IMR-90 (cell line): ENCODE measurements at regions not wholly inside any gene's neighbourhood (a gene's known extent, or its start where the extent isn't known, plus 50 kb on each side); places are given as distances from the start of the nearest gene placed in this dataset.

Source experiments
- ATAC-seq: fragments of 200-7000 bp; cut with Tn5 transposase; 2 replicates; pipeline ENCODE4 v1.9.1; 2020; ENCODE audit warnings: low read depth, mild to moderate bottlenecking, moderate library complexity
- BruUV-seq: library from RNA; stranded (reverse); fragments of 400-500 nt; replicated peaks from 2 replicates; lab custom pipeline; 2021; lab: Mats Ljungman, UMichigan
- CTCF ChIA-PET: fragments of 300-600 bp; formaldehyde crosslinking; extraction: SDS; loops from one replicate; lab custom pipeline; 2021; ENCODE audit warnings: antibody characterized with exemption; lab: Yijun Ruan, JAX
- POLR2A ChIA-PET: fragments of 300-600 bp; sonication (Branson Sonifier 250); formaldehyde crosslinking; loops from one replicate; lab custom pipeline; 2022; ENCODE audit warnings: antibody characterized with exemption; ENCODE audit not compliant: unreplicated experiment; lab: Charles Lee
- DNase-seq: peaks from one replicate; pipeline ENCODE4 v3.0.0; 2013
- H2AFZ ChIP-seq: replicated peaks from 2 replicates; pipeline ENCODE3; 2013; ENCODE audit warnings: low read length, mild to moderate bottlenecking; ENCODE audit not compliant: poor library complexity
- H2AK5ac ChIP-seq: 2 replicates; pipeline ENCODE4 v1.6.1; 2013; ENCODE audit warnings: low read depth, low read length, inconsistent platforms
- H2AK9ac ChIP-seq: replicated peaks from 2 replicates; pipeline ENCODE3; 2013; ENCODE audit warnings: mild to moderate bottlenecking, low read depth, low read length, moderate library complexity; ENCODE audit not compliant: poor library complexity
- H2BK120ac ChIP-seq: 2 replicates; pipeline ENCODE4 v1.6.1; 2013; ENCODE audit warnings: low read depth, low read length, inconsistent platforms
- H2BK15ac ChIP-seq: 3 replicates; pipeline ENCODE4 v1.6.1; 2013; ENCODE audit warnings: low read depth, low read length, inconsistent platforms
- H2BK20ac ChIP-seq: 2 replicates; pipeline ENCODE4 v1.6.1; 2013; ENCODE audit warnings: low read depth, mild to moderate bottlenecking, inconsistent platforms, low read length, moderate library complexity
- H2BK5ac ChIP-seq: 2 replicates; pipeline ENCODE4 v1.6.1; 2013; ENCODE audit warnings: mild to moderate bottlenecking, low read depth, low read length, inconsistent platforms; ENCODE audit not compliant: poor library complexity, severe bottlenecking
- H3K14ac ChIP-seq: replicated peaks from 2 replicates; pipeline ENCODE4 v1.6.1; 2013; ENCODE audit warnings: low read depth, low read length, inconsistent platforms
- H3K18ac ChIP-seq: 2 replicates; pipeline ENCODE4 v1.6.1; 2013; ENCODE audit warnings: low read depth, low read length, control low read depth
- H3K23ac ChIP-seq: 2 replicates; pipeline ENCODE4 v1.6.1; 2013; ENCODE audit warnings: low read depth, low read length, inconsistent platforms
- H3K27ac ChIP-seq: 2 replicates; pipeline ENCODE4 v1.5.1; 2013; ENCODE audit warnings: mild to moderate bottlenecking, control low read depth, low read length; ENCODE audit not compliant: insufficient read depth
- H3K27me3 ChIP-seq: 2 replicates; pipeline ENCODE4 v1.6.1; 2013; ENCODE audit warnings: low read length; ENCODE audit not compliant: control insufficient read depth, insufficient read depth
- H3K36me3 ChIP-seq: 2 replicates; pipeline ENCODE4 v1.6.1; 2013; ENCODE audit warnings: low read length, mixed read lengths; ENCODE audit not compliant: control insufficient read depth, insufficient read depth
- H3K4ac ChIP-seq: 2 replicates; pipeline ENCODE4 v1.6.1; 2013; ENCODE audit warnings: low read depth, low read length, inconsistent platforms
- H3K4me1 ChIP-seq: 2 replicates; pipeline ENCODE4 v1.6.1; 2013; ENCODE audit warnings: low read length, mixed read lengths; ENCODE audit not compliant: control insufficient read depth, insufficient read depth
- H3K4me2 ChIP-seq: 2 replicates; pipeline ENCODE4 v1.6.1; 2013; ENCODE audit warnings: low read depth, mild to moderate bottlenecking, control low read depth, low read length, moderate library complexity
- H3K4me3 ChIP-seq: 2 replicates; pipeline ENCODE4 v1.5.1; 2013; ENCODE audit warnings: low read depth, mild to moderate bottlenecking, control low read depth, low read length, moderate library complexity; ENCODE audit not compliant: insufficient read depth
- H3K56ac ChIP-seq: 2 replicates; pipeline ENCODE4 v1.6.1; 2013; ENCODE audit warnings: low read length, inconsistent platforms; ENCODE audit not compliant: insufficient read depth; ENCODE audit errors: extremely low read depth
- H3K79me1 ChIP-seq, 2 experiments: 2 replicates each; pipeline ENCODE4 v1.6.1; 2013; ENCODE audit warnings: low read length in 2 of 2, inconsistent platforms in 1 of 2, low read depth in 1 of 2
- H3K9ac ChIP-seq: 2 replicates; pipeline ENCODE4 v1.6.1; 2013; ENCODE audit warnings: low read depth, low read length, control low read depth
- H3K9me1 ChIP-seq: 2 replicates; pipeline ENCODE4 v1.6.1; 2013; ENCODE audit warnings: low read length, inconsistent platforms; ENCODE audit not compliant: insufficient read depth
- H3K9me3 ChIP-seq: 2 replicates; pipeline ENCODE4 v1.6.1; 2013; ENCODE audit warnings: low read length; ENCODE audit not compliant: control insufficient read depth, insufficient read depth
- H4K20me1 ChIP-seq: 2 replicates; pipeline ENCODE4 v1.6.1; 2013; ENCODE audit warnings: low read length, inconsistent platforms; ENCODE audit not compliant: insufficient read depth
- H4K5ac ChIP-seq: 2 replicates; pipeline ENCODE4 v1.6.1; 2013; ENCODE audit warnings: mild to moderate bottlenecking, low read depth, low read length, control low read depth
- H4K8ac ChIP-seq, 2 experiments: 2 replicates each; pipeline ENCODE4 v1.6.1; 2013; ENCODE audit warnings: low read depth in 2 of 2, low read length in 2 of 2, control low read depth in 1 of 2, inconsistent platforms in 1 of 2
- H4K91ac ChIP-seq: 2 replicates; pipeline ENCODE4 v1.6.1; 2013; ENCODE audit warnings: low read depth, low read length, inconsistent platforms; ENCODE audit not compliant: insufficient read depth
- BHLHE40 ChIP-seq: fragments of 150-350 bp; IDR thresholded peaks from 2 replicates; pipeline ENCODE4 v1.6.1; 2016; ENCODE audit warnings: mild to moderate bottlenecking, low read depth, low read length
- CEBPB ChIP-seq: IDR thresholded peaks from 2 replicates; pipeline ENCODE4 v1.6.1; 2012; ENCODE audit warnings: low read depth, low read length, improper control_type of control experiment
- CHD1 ChIP-seq: IDR thresholded peaks from 2 replicates; pipeline ENCODE4 v1.6.1; 2012; ENCODE audit warnings: low read depth, low read length, improper control_type of control experiment
- ELK1 ChIP-seq: fragments of 150-350 bp; IDR thresholded peaks from 2 replicates; pipeline ENCODE4 v1.6.1; 2016; ENCODE audit warnings: low read depth, mild to moderate bottlenecking, low read length, moderate library complexity, borderline replicate concordance
- FOS ChIP-seq: fragments of 150-350 bp; IDR thresholded peaks from 2 replicates; pipeline ENCODE4 v1.6.1; 2016; ENCODE audit warnings: low read depth, low read length
- MAFK ChIP-seq: IDR thresholded peaks from 2 replicates; pipeline ENCODE4 v1.6.1; 2012; ENCODE audit warnings: low read depth, low read length, improper control_type of control experiment
- MAZ ChIP-seq: IDR thresholded peaks from 2 replicates; pipeline ENCODE4 v1.6.1; 2012; ENCODE audit warnings: low read depth, mild to moderate bottlenecking, low read length, improper control_type of control experiment, moderate library complexity, borderline replicate concordance
- MXI1 ChIP-seq: IDR thresholded peaks from 2 replicates; pipeline ENCODE4 v1.6.1; 2012; ENCODE audit warnings: low read depth, mild to moderate bottlenecking, low read length, moderate library complexity, borderline replicate concordance
- POLR2A ChIP-seq: IDR thresholded peaks from 2 replicates; pipeline ENCODE4 v1.6.1; 2012; ENCODE audit warnings: mild to moderate bottlenecking, low read depth, low read length
- RAD21 ChIP-seq: IDR thresholded peaks from 2 replicates; pipeline ENCODE4 v1.6.1; 2012; ENCODE audit warnings: low read length, improper control_type of control experiment
- RCOR1 ChIP-seq: IDR thresholded peaks from 2 replicates; pipeline ENCODE4 v1.6.1; 2012; ENCODE audit warnings: mild to moderate bottlenecking, low read length, improper control_type of control experiment; ENCODE audit not compliant: insufficient replicate concordance
- RFX5 ChIP-seq: IDR thresholded peaks from 2 replicates; pipeline ENCODE4 v1.8.0; 2012; ENCODE audit warnings: low read depth, mild to moderate bottlenecking, low read length, moderate library complexity
- SMC3 ChIP-seq: fragments of 150-350 bp; IDR thresholded peaks from 2 replicates; pipeline ENCODE4 v1.6.1; 2016; ENCODE audit warnings: low read depth, mild to moderate bottlenecking, antibody characterized with exemption, low read length, moderate library complexity
- USF2 ChIP-seq: fragments of 150-350 bp; IDR thresholded peaks from 2 replicates; pipeline ENCODE4 v1.6.1; 2017; ENCODE audit warnings: mild to moderate bottlenecking, antibody characterized with exemption, low read length, low read depth
- WGBS, 2 experiments: methylation state at CpG; one replicate each; pipeline versions ENCODE4 v1.1.5 to v1.1.7; 2013; ENCODE audit warnings: missing lambda C conversion rate in 2 of 2; ENCODE audit not compliant: insufficient read length in 1 of 2; ENCODE audit errors: extremely low coverage in 2 of 2; 5-methylcytosine and 5-hydroxymethylcytosine counted together
- dilution Hi-C: fragments of 300-500 bp; cut with HindIII; formaldehyde crosslinking; loops from one replicate; pipeline ENCODE4 v1.14.3; 2018; ENCODE audit warnings: low sequenced_read_pairs; ENCODE audit not compliant: unreplicated experiment
- in situ Hi-C: fragments of 300-500 bp; cut with MboI; formaldehyde crosslinking; loops from 3 replicates; pipeline ENCODE4 v1.14.3; 2019; ENCODE audit warnings: low sequenced_read_pairs, inconsistent platforms, mixed read lengths
- intact Hi-C: fragments of 100-400 bp; cut with micrococcal nuclease; formaldehyde crosslinking; loops from 2 replicates; pipeline ENCODE4 v1.10.0; 2022
- TF ChIP-seq, protein P1 (sequence below): conservative IDR thresholded peaks from 2 replicates; pipeline ENCODE4 v1.5.1; 2012; ENCODE audit warnings: mild to moderate bottlenecking, low read depth, low read length, improper control_type of control experiment

GRCh38 chr10:29146311-29147100 lies 142.4 kb upstream of the LYZL1 start:
- in situ Hi-C loops (no loop called here), intact Hi-C loops (no loop called here), dilution Hi-C loops (no loop called here)
- H3K4ac ChIP-seq, result no peak overlapping the region
- peaks cover 4% of the 10 kb centered on the region; the same call in 1 of the 2 replicates for H3K9me1 ChIP-seq
- TF ChIP-seq BHLHE40 (no peak), RFX5 (no peak), POLR2A (no peak), CEBPB (no peak), SMC3 (no peak), RAD21 (no peak), USF2 (no peak), FOS (no peak), MAFK (no peak), RCOR1 (no peak), ELK1 (no peak), MXI1 (no peak), CHD1 (no peak), MAZ (no peak)
- TF ChIP-seq, protein P1, sequence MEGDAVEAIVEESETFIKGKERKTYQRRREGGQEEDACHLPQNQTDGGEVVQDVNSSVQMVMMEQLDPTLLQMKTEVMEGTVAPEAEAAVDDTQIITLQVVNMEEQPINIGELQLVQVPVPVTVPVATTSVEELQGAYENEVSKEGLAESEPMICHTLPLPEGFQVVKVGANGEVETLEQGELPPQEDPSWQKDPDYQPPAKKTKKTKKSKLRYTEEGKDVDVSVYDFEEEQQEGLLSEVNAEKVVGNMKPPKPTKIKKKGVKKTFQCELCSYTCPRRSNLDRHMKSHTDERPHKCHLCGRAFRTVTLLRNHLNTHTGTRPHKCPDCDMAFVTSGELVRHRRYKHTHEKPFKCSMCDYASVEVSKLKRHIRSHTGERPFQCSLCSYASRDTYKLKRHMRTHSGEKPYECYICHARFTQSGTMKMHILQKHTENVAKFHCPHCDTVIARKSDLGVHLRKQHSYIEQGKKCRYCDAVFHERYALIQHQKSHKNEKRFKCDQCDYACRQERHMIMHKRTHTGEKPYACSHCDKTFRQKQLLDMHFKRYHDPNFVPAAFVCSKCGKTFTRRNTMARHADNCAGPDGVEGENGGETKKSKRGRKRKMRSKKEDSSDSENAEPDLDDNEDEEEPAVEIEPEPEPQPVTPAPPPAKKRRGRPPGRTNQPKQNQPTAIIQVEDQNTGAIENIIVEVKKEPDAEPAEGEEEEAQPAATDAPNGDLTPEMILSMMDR, result no peak
- H3K18ac ChIP-seq, result no peak overlapping the region
- no peak overlapping the region for H4K8ac ChIP-seq
- H3K9me3 ChIP-seq, result no peaks in the 10 kb centered on the region
- no peak overlapping the region for H3K56ac ChIP-seq
- H3K27ac ChIP-seq, result no peak overlapping the region
- no peak overlapping the region for H3K4me3 ChIP-seq
- no peaks in the 10 kb centered on the region for H3K36me3 ChIP-seq
- no peak overlapping the region for H3K9ac ChIP-seq
- H3K23ac ChIP-seq, result no peak overlapping the region
- H4K20me1 ChIP-seq, result no peaks in the 10 kb centered on the region
- BruUV-seq, result no TSS peak
- no peak overlapping the region for H3K4me2 ChIP-seq
- H2AK9ac ChIP-seq, result no peak overlapping the region
- H4K5ac ChIP-seq, result no peak overlapping the region
- peaks cover 4% of the 10 kb centered on the region for H3K4me1 ChIP-seq
- no peak overlapping the region for H2AK5ac ChIP-seq
- no peak overlapping the region for H2BK5ac ChIP-seq
- no peak overlapping the region for H2AFZ ChIP-seq
- ChIA-PET POLR2A (no interaction called here), CTCF (no interaction called here)
- H2BK20ac ChIP-seq, result no peak overlapping the region
- no peaks in the 10 kb centered on the region for H3K79me1 ChIP-seq
- WGBS, 2 experiments, result no CpG with 5 or more reads among the region's 3 CpGs
- ATAC-seq, result no peak
- H2BK15ac ChIP-seq, result no peak overlapping the region
- H4K91ac ChIP-seq, result no peak overlapping the region
- DNase-seq, result no peak
- no peak overlapping the region for H3K14ac ChIP-seq
- no peak overlapping the region for H2BK120ac ChIP-seq
- no peaks in the 10 kb centered on the region; the same call in 1 of the 2 replicates for H3K27me3 ChIP-seq
